GM13976 (cell line): ENCODE measurements at regions not wholly inside any gene's neighbourhood (a gene's known extent, or its start where the extent isn't known, plus 50 kb on each side); places are given as distances from the start of the nearest gene placed in this dataset.

ENCODE experiments used
- DNase-seq: peaks from one replicate; pipeline ENCODE4 v3.0.0; 2012; ENCODE audit warnings: low spot score
- in situ Hi-C: fragments of 300-500 bp; cut with MboI; formaldehyde crosslinking; loops from one replicate; pipeline ENCODE4 v1.12.0; 2022; ENCODE audit warnings: low sequenced_read_pairs, mixed read lengths, inconsistent platforms; ENCODE audit not compliant: unreplicated experiment
- TF ChIP-seq, protein P1 (sequence below): IDR thresholded peaks from 2 replicates; pipeline ENCODE4 v1.5.1; 2012; ENCODE audit warnings: borderline replicate concordance, mild to moderate bottlenecking; ENCODE audit not compliant: insufficient read depth; ENCODE audit errors: extremely low read depth, missing control alignments, control extremely low read depth

DNA sequence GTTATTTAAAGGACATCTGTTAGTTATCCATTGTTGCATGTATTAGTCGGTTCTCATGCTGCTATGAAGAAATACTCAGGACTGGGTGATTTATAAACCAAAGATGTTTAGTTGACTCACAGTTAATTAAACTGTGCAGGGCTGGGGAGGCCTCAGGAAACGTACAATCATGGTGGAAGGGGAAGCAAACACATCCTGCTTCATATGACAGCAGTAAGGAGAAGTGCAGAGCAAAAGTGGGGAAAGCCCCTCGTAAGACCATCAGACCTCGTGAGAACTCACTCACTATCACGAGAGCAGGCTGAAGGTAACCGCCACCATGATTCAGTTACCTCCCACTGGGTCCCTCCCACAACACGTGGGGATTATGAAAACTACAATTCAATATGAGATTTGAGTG, 2064.1 kb downstream of the MAT2B start:
- in situ Hi-C loops: no loop called here
- no peak for DNase-seq

DNA sequence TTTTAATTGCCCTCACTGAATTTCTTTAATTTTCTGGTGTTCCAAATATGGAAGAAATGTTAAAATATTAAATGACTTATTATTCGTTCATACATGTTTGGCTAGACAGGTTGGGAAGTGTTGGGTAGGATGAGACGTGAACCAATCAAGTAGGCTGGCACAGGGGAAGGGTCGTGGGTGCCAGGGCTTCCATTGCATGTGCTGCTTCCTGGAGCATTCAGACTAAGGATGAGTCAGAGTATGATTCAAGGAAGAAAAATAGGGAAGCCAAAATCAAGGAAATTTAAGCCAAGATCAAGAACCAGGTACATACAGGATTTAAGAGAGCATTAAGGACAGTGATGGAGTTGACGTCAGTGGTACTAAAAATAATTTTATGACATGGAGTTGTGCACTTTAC, 2068.0 kb downstream of the MAT2B start:
- in situ Hi-C loops: no loop called here

More for the DNA sequence above, 2064.1 kb downstream of the MAT2B start:
- TF ChIP-seq, protein P1, sequence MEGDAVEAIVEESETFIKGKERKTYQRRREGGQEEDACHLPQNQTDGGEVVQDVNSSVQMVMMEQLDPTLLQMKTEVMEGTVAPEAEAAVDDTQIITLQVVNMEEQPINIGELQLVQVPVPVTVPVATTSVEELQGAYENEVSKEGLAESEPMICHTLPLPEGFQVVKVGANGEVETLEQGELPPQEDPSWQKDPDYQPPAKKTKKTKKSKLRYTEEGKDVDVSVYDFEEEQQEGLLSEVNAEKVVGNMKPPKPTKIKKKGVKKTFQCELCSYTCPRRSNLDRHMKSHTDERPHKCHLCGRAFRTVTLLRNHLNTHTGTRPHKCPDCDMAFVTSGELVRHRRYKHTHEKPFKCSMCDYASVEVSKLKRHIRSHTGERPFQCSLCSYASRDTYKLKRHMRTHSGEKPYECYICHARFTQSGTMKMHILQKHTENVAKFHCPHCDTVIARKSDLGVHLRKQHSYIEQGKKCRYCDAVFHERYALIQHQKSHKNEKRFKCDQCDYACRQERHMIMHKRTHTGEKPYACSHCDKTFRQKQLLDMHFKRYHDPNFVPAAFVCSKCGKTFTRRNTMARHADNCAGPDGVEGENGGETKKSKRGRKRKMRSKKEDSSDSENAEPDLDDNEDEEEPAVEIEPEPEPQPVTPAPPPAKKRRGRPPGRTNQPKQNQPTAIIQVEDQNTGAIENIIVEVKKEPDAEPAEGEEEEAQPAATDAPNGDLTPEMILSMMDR: no peak

DNA sequence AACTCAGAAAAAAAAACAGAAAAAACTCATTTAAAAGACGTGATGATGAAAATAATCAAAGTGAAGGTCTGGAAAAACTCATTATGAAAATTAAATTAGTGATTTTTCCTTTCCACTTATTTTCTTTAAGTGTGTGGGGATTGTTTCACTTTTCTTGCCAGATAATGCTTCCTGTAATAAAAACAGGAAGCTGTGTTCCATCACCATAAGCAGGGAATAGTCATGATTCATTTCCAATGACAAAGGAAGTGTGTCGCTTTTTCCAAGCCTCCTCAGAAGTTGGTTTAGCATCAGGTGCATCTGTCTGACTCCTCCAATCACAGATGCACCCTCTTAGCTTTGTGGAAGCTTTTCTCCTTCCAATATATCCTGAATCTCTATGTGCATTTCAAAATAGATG, 2068.7 kb downstream of the MAT2B start:
- in situ Hi-C loops: no loop called here

More for the DNA sequence above, 2068.0 kb downstream of the MAT2B start:
- TF ChIP-seq, protein P1: no peak
- no peak for DNase-seq

DNA sequence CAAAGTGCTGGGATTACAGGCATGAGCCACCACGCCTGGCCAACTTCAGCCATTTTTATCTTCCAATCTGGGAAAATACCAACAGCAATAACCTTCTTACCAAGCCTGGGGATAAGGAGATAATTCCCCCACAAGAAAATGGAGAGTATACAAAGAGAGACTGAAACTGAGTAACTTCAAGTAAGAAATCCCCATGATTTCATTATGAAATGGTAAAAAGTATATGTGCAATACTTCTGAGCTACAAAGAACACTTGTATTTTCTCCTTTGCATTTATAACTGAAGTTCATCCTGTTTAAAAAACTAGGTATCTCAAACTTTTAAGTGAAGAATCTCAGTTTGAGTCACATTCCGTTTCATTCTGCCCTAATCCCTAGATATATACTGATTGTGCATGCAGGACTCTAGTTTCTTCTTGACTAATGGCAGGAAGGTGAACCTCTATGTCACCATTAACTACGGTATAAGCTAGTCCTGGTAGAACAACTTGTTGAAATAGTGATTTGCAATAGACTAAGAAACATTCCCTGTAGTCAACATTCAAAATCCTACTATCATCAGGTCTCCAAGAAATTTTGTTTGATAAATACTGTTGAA, 2071.4 kb downstream of the MAT2B start:
- in situ Hi-C loops: no loop called here
- DNase-seq: no peak
- TF ChIP-seq, protein P1: no peak

More for the DNA sequence above, 2068.7 kb downstream of the MAT2B start:
- TF ChIP-seq, protein P1: no peak
- DNase-seq: no peak

DNA sequence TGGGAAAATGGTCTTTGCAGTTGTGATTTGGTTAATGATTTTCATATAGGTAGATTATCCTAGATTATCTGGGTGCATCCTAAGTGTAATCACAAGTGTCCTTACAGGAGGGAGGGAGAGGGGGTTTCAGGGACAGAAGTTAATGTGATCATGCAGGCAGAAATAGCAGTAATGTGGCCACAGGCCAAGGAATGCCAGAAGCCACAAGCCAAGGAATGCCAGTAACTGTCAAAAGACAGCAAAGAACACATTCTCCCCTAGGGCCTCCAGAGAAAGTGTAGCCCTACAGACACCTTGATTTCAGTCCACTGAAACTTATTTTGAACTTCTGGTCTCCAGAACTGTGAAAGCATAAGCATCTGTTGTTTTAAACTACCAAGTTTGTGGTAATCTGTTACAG, 2074.5 kb downstream of the MAT2B start:
- TF ChIP-seq, protein P1: no peak
- DNase-seq: no peak
- in situ Hi-C loops: no loop called here

DNA sequence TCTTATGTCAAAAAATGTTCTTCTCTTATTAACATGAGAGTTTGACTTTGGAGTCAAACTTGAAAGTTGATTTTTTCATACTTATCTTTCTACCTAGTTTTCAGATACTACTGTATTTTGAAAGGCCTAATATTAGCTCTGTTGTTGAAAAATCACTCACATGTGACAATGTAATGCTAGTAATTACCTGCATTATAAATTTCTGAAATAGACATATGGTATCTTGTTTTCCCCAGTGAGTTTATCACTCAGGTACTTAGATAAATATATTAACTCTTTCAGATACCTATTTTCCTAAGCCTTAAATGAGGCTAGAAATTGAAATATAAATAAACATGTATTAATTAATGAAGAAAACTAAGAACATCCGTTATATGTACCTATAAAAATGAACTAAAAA, 2089.3 kb downstream of the MAT2B start:
- TF ChIP-seq, protein P1: no peak
- in situ Hi-C loops: no loop called here
- no peak for DNase-seq
